ENCODE measurements at regions not wholly inside any gene's neighbourhood (a gene's known extent, or its start where the extent isn't known, plus 50 kb on each side); places are given as distances from the start of the nearest gene placed in this dataset.

- no peak overlapping the region for H3K23ac ChIP-seq (ENCODE audit: insufficient read length, low read depth, low read length)
- H3K4ac ChIP-seq (ENCODE audit: low read depth, low read length): no peak overlapping the region
- H2BK12ac ChIP-seq (ENCODE audit: insufficient read length, low read depth, low read length): no peak overlapping the region
- H3K9me3 ChIP-seq (ENCODE audit: control insufficient read depth, low read depth, low read length): no peaks in the 10 kb centered on the region
- H3K4me1 ChIP-seq (ENCODE audit: insufficient read depth, low read length): no peaks in the 10 kb centered on the region
- H4K20me1 ChIP-seq (ENCODE audit: control insufficient read depth, insufficient read depth, insufficient read length): no peaks in the 10 kb centered on the region
- H3K27ac ChIP-seq (ENCODE audit: insufficient read length, low read depth, low read length): no peak overlapping the region
- H3K79me1 ChIP-seq (ENCODE audit: insufficient read depth, low read depth, low read length, poor library complexity, severe bottlenecking): no peaks in the 10 kb centered on the region
- TF ChIP-seq, protein P1, sequence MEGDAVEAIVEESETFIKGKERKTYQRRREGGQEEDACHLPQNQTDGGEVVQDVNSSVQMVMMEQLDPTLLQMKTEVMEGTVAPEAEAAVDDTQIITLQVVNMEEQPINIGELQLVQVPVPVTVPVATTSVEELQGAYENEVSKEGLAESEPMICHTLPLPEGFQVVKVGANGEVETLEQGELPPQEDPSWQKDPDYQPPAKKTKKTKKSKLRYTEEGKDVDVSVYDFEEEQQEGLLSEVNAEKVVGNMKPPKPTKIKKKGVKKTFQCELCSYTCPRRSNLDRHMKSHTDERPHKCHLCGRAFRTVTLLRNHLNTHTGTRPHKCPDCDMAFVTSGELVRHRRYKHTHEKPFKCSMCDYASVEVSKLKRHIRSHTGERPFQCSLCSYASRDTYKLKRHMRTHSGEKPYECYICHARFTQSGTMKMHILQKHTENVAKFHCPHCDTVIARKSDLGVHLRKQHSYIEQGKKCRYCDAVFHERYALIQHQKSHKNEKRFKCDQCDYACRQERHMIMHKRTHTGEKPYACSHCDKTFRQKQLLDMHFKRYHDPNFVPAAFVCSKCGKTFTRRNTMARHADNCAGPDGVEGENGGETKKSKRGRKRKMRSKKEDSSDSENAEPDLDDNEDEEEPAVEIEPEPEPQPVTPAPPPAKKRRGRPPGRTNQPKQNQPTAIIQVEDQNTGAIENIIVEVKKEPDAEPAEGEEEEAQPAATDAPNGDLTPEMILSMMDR (conservative IDR thresholded peaks at IDR 0.05): no peak
- H3K27me3 ChIP-seq (ENCODE audit: insufficient read depth, low read length): no peaks in the 10 kb centered on the region
- no CpG with 5 or more reads among the region's 5 CpGs for WGBS (ENCODE audit: extremely low coverage, insufficient read length, low lambda C conversion rate)
- no peak overlapping the region for H3K9ac ChIP-seq (ENCODE audit: extremely low read depth, insufficient read length, low read length)
- no peaks in the 10 kb centered on the region for H3K4me1 Mint-ChIP-seq
- H2BK15ac ChIP-seq (ENCODE audit: low read depth, low read length): no peak overlapping the region
- H3K4me2 ChIP-seq (ENCODE audit: insufficient read depth, insufficient read length, low read length): no peak overlapping the region
- no peak overlapping the region for H2BK20ac ChIP-seq (ENCODE audit: low read depth, low read length, poor library complexity, severe bottlenecking)
- no peak overlapping the region for H3K18ac ChIP-seq (ENCODE audit: insufficient read length, low read depth, low read length)
- H2AK5ac ChIP-seq (ENCODE audit: insufficient read length, low read length): no peak overlapping the region
- no peak overlapping the region for H2AFZ ChIP-seq (ENCODE audit: low read length)
- no peak overlapping the region for H3K4me3 Mint-ChIP-seq
- H3K27me3 Mint-ChIP-seq (ENCODE audit: low read depth): peaks cover 16% of the 10 kb centered on the region
- H3K36me3 Mint-ChIP-seq (ENCODE audit: insufficient read depth in 1 of 3, low read depth in 3 of 3): no peaks in the 10 kb centered on the region; a peak in 1 of 7 replicates
- H4K91ac ChIP-seq (ENCODE audit: insufficient read length, low read depth, low read length): no peak overlapping the region
- H3K79me2 ChIP-seq (ENCODE audit: insufficient read depth, low read length): no peaks in the 10 kb centered on the region
- no peak overlapping the region for H2BK120ac ChIP-seq (ENCODE audit: low read depth, low read length, poor library complexity, severe bottlenecking)
- H3K27ac Mint-ChIP-seq: no peak overlapping the region
- no peak overlapping the region for H3K14ac ChIP-seq (ENCODE audit: insufficient read depth, low read length)
- no peak overlapping the region for H2BK5ac ChIP-seq (ENCODE audit: insufficient read length, low read length)
- no peak overlapping the region for H3K56ac ChIP-seq (ENCODE audit: insufficient read length, low read depth, low read length)
- no peak overlapping the region for H4K8ac ChIP-seq (replicated peaks; ENCODE audit: insufficient read length, low read depth, low read length)
- no peak for DNase-seq
- 0 out of 5 replicates have a peak, but pooled peaks cover 0 to 3% of the 10 kb centered on the region in 2 experiments for H3K9me3 Mint-ChIP-seq
- no peaks in the 10 kb centered on the region for H3K23me2 ChIP-seq (ENCODE audit: insufficient read length, low read depth, low read length, poor library complexity, severe bottlenecking)
- H4K5ac ChIP-seq (ENCODE audit: insufficient read length, low read depth, low read length): no peak overlapping the region
- no peak overlapping the region for H3T11ph ChIP-seq (ENCODE audit: low read length)
Observed at GRCh38 chr2:13806539-13806938, 826.0 kb upstream of the LRATD1 start.
